Type B pancreatic cell (in vitro differentiated cells): ENCODE measurements at regions not wholly inside any gene's neighbourhood (a gene's known extent, or its start where the extent isn't known, plus 50 kb on each side); places are given as distances from the start of the nearest gene placed in this dataset.

ENCODE experiments used
- DNase-seq: peaks from one replicate; pipeline ENCODE4 v3.0.0; 2021; ENCODE audit warnings: mixed read lengths; ENCODE audit not compliant: unreplicated experiment; ENCODE audit errors: extremely low spot score
- H3K27ac Mint-ChIP-seq: 2 replicates; pipeline ENCODE4 v1.8.0; 2021; ENCODE audit warnings: mild to moderate bottlenecking, mixed read lengths
- H3K27me3 Mint-ChIP-seq: 2 replicates; pipeline ENCODE4 v1.8.0; 2021; ENCODE audit warnings: mixed read lengths
- H3K36me3 Mint-ChIP-seq: 2 replicates; pipeline ENCODE4 v1.8.0; 2021; ENCODE audit warnings: mixed read lengths
- H3K4me1 Mint-ChIP-seq: one replicate; pipeline ENCODE4 v1.8.0; 2021; ENCODE audit warnings: mixed read lengths; ENCODE audit not compliant: unreplicated experiment
- H3K4me3 Mint-ChIP-seq: 2 replicates; pipeline ENCODE4 v1.8.0; 2021; ENCODE audit warnings: mild to moderate bottlenecking, mixed read lengths
- H3K9me3 Mint-ChIP-seq: 2 replicates; pipeline ENCODE4 v1.8.0; 2021; ENCODE audit warnings: mixed read lengths
- TF ChIP-seq, protein P1 (sequence below): fragments of 200-600 bp; sonication (generic); conservative IDR thresholded peaks from 2 replicates; pipeline ENCODE4 v1.5.0; 2021; ENCODE audit warnings: antibody characterized with exemption, mild to moderate bottlenecking

DNA sequence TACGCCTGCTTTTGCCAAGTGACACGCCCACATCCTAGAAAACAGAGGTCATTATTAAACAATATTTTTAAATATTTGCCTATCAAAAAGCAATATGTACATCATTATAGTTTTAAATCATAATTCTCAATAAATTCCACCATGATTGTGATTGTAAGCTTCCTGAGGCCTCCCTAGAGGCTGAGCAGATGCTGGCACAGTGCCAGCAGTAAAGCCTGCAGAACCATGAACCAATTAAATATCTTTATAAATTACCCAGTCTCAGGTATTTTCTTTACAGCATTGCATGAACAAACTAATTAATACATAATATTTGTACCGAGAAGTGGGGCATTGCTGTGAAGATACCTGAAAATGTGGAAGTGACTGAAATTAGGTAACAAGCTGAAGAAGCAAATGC, 174.7 kb upstream of the TMEM196 start:
- Mint-ChIP-seq H3K9me3 (peaks cover 8% of the 10 kb centered on the region), H3K27ac (no peak overlapping the region), H3K36me3 (no peaks in the 10 kb centered on the region), H3K27me3 (no peaks in the 10 kb centered on the region), H3K4me3 (no peak overlapping the region), H3K4me1 (no peaks in the 10 kb centered on the region)
- TF ChIP-seq, protein P1, sequence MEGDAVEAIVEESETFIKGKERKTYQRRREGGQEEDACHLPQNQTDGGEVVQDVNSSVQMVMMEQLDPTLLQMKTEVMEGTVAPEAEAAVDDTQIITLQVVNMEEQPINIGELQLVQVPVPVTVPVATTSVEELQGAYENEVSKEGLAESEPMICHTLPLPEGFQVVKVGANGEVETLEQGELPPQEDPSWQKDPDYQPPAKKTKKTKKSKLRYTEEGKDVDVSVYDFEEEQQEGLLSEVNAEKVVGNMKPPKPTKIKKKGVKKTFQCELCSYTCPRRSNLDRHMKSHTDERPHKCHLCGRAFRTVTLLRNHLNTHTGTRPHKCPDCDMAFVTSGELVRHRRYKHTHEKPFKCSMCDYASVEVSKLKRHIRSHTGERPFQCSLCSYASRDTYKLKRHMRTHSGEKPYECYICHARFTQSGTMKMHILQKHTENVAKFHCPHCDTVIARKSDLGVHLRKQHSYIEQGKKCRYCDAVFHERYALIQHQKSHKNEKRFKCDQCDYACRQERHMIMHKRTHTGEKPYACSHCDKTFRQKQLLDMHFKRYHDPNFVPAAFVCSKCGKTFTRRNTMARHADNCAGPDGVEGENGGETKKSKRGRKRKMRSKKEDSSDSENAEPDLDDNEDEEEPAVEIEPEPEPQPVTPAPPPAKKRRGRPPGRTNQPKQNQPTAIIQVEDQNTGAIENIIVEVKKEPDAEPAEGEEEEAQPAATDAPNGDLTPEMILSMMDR: no peak
- DNase-seq: no peak

DNA sequence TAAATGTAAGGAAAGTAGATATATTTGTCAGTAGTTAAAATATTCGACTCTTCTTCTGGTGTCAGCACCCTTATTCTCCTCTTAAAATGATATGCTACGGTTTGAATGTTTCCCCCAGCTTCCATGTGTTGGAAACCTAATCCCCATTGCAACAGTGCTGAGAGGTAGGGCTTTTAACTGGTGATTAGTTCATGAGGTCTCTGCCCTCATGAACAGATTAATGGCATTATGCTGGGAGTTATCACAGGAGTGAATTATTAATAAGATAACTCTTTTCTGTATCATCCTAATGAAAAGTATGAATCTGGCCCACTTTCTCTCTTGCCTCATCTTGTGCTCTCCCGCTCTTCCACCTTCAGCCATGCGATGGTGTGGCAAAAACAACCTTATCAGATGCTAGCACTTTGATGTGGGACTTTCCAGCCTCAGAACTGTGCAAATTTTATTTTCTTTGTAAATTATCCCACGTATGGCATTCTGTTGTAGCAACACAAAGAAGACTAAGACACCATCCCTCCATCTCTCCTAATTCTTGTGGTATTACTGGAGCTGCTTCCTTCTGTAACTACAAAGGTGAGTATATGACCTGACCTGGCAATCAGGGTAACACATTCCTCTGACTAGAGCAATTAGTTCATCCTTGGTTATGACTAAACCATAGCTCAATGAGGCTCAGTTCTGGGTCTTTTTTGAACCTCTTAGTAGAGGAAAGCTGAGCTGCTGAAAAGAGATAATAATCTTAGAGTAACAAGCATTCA, 171.1 kb upstream of the TMEM196 start:
- Mint-ChIP-seq H3K9me3 (no peaks in the 10 kb centered on the region), H3K27ac (no peak overlapping the region), H3K36me3 (no peaks in the 10 kb centered on the region), H3K4me3 (no peak overlapping the region), H3K4me1 (no peaks in the 10 kb centered on the region), H3K27me3 (no peaks in the 10 kb centered on the region)
- no peak for DNase-seq
- TF ChIP-seq, protein P1: no peak

DNA sequence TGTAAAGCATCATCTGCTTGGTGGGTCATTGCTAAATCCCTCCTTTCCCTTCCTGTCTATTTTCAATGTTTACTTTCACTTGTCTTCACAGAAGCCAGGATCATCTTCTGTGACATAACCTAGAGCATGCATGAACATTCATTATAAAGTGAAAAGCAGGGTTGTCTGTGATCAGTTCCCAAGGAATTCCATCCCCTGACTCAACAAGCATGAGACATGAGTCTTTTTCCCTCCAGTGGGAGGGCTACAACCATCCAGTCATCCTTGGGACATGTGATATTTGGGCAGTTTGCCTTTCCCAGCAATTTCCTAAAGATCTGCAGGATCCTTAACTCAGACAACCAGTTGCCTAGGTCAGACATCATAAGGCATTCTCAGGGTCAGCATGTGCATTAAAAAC, 166.3 kb upstream of the TMEM196 start:
- TF ChIP-seq, protein P1: no peak
- Mint-ChIP-seq H3K27ac (no peak overlapping the region), H3K27me3 (no peaks in the 10 kb centered on the region), H3K4me1 (no peaks in the 10 kb centered on the region), H3K36me3 (no peaks in the 10 kb centered on the region), H3K4me3 (no peak overlapping the region), H3K9me3 (no peaks in the 10 kb centered on the region)
- no peak for DNase-seq

DNA sequence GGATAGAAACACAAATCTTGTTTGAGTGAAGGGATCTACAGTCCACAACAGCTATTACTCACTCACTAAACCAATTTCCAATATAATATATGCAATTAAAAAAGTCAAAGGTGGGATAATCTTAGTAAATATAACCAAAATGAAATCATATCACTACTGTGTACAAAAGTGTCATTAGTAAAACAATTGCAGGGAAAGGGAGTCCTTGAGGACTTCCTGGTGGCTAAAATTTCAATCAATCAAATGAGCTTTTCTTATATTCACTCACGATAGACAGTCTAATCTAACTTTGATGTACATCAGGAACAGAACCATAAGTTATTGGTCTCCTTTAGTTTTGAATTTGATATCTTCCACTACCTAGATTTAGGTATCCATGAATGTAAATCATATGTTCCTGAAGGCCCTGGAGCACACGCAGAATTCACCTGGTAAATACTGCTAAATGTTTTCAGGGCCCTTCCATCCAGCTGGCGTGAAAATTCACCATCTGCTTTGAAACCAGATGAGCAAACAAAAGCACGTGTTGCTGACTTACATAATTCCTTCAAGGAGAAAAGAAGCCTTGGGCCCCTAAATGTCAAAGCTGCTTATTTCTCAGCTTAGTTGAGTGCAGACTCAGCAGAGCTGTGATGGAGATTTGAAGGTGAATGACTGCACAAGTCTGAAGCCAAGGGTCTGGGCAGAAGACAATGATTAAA, 159.3 kb upstream of the TMEM196 start:
- H3K27ac Mint-ChIP-seq: no peak overlapping the region
- no peaks in the 10 kb centered on the region for H3K9me3 Mint-ChIP-seq
- H3K4me3 Mint-ChIP-seq: no peak overlapping the region
- TF ChIP-seq, protein P1: no peak
- no peaks in the 10 kb centered on the region for H3K36me3 Mint-ChIP-seq
- no peak for DNase-seq
- no peaks in the 10 kb centered on the region for H3K4me1 Mint-ChIP-seq
- no peaks in the 10 kb centered on the region for H3K27me3 Mint-ChIP-seq

DNA sequence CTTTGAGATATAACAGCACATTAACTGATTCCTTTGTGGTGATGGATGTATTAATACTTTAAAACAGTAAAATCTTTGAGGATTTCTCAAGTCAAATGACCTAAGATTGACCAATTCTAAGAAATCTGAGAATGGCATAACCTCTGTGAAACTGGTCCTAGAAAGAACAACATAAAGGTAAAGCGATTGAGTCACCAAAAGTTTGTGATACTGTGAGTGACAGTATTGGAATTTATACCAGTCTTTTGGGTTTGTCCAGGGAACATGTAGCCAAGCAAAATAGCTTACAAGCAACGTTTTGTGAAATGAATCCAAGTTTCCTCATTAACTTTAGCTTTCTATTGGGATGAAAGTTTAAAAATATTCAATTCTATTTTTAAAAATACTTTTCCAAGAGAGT, 157.4 kb upstream of the TMEM196 start:
- H3K27ac Mint-ChIP-seq: no peak overlapping the region
- no peaks in the 10 kb centered on the region for H3K27me3 Mint-ChIP-seq
- H3K9me3 Mint-ChIP-seq: no peaks in the 10 kb centered on the region
- no peaks in the 10 kb centered on the region for H3K4me1 Mint-ChIP-seq
- H3K36me3 Mint-ChIP-seq: no peaks in the 10 kb centered on the region
- DNase-seq: no peak
- no peak overlapping the region for H3K4me3 Mint-ChIP-seq
- TF ChIP-seq, protein P1: no peak
